A549 (cell line): ENCODE measurements at regions not wholly inside any gene's neighbourhood (a gene's known extent, or its start where the extent isn't known, plus 50 kb on each side); places are given as distances from the start of the nearest gene placed in this dataset.

Source experiments
- ATAC-seq, 2 experiments: fragments of 200-7000 bp in 1 of 2; fragments of >200 bp in 1 of 2; cut with Nextera tagmentation in 1 of 2; cut with Tn5 transposase in 1 of 2; 3 replicates each; pipeline versions ENCODE4 v1.8.0 to v1.9.1; 2018 to 2020; ENCODE audit warnings: mild to moderate bottlenecking in 1 of 2, moderate library complexity in 1 of 2
- CTCF ChIA-PET: fragments of 300-600 bp; sonication (Branson Sonifier 250); formaldehyde crosslinking; extraction: SDS; loops from one replicate; lab custom pipeline; 2021; ENCODE audit warnings: antibody characterized with exemption, inconsistent platforms; lab: Yijun Ruan, JAX
- POLR2A ChIA-PET: fragments of 350-600 bp; formaldehyde crosslinking; extraction: SDS; loops from one replicate; lab custom pipeline; 2021; ENCODE audit warnings: antibody characterized with exemption, inconsistent platforms; lab: Yijun Ruan, JAX
- DNase-seq, 2 experiments: peaks; one replicate each; pipeline versions ENCODE4 v3.0.0 to v3.0.0-alpha.2; 2011 to 2016; ENCODE audit warnings: low read depth in 1 of 2, low spot score in 1 of 2
- FAIRE-seq: peaks from 2 replicates; lab custom pipeline; 2011; peaks lifted over from hg19 to GRCh38; lab: Jason Lieb, UNC
- H3K27ac ChIP-seq, 2 experiments: fragments of >200 bp; sonication (Bioruptor Twin); formaldehyde crosslinking; 3 replicates each; pipeline ENCODE4 v1.5.1; 2016 to 2017
- H3K4me1 ChIP-seq: fragments of >200 bp; sonication (Bioruptor Twin); formaldehyde crosslinking; 3 replicates; pipeline ENCODE4 v1.6.1; 2016
- H3K4me2 ChIP-seq: fragments of >200 bp; sonication (Bioruptor Twin); formaldehyde crosslinking; 3 replicates; pipeline ENCODE4 v1.6.1; 2016
- H3K4me3 ChIP-seq: fragments of >200 bp; sonication (Bioruptor Twin); formaldehyde crosslinking; 3 replicates; pipeline ENCODE4 v1.5.1; 2016
- H3K9me3 ChIP-seq: fragments of >200 bp; sonication (Bioruptor Twin); formaldehyde crosslinking; 3 replicates; pipeline ENCODE4 v1.6.1; 2016
- CBX2 ChIP-seq: fragments of 200-600 bp; sonication (generic); IDR thresholded peaks from 2 replicates; pipeline ENCODE4 v1.6.1; 2016; ENCODE audit warnings: low read depth, mild to moderate bottlenecking, borderline replicate concordance
- CBX8 ChIP-seq: fragments of 200-600 bp; sonication (generic); IDR thresholded peaks from 2 replicates; pipeline ENCODE4 v1.6.1; 2016
- CHD2 ChIP-seq: fragments of 150-350 bp; IDR thresholded peaks from 2 replicates; pipeline ENCODE4 v1.6.1; 2014; ENCODE audit warnings: low read length; ENCODE audit not compliant: partially characterized antibody
- GATA3 ChIP-seq: IDR thresholded peaks from 2 replicates; pipeline ENCODE4 v1.6.1; 2012; ENCODE audit warnings: borderline replicate concordance
- NR3C1 ChIP-seq: fragments of >200 bp; sonication (Bioruptor Twin); formaldehyde crosslinking; IDR thresholded peaks from 3 replicates; pipeline ENCODE4 v1.6.1; 2017
- RAD21 ChIP-seq, 2 experiments: fragments of >200 bp in 1 of 2; sonication (Bioruptor Twin) in 1 of 2; formaldehyde crosslinking in 1 of 2; IDR thresholded peaks in 1 of 2; conservative IDR thresholded peaks in 1 of 2; 2 replicates in 1 of 2; 3 replicates in 1 of 2; pipeline ENCODE4 v1.6.1; 2012 to 2018; ENCODE audit warnings: inconsistent platforms in 1 of 2
- RARB ChIP-seq: fragments of 250-450 bp; sonication (Bioruptor Pico); IDR thresholded peaks from 2 replicates; pipeline ENCODE4 v1.8.0; 2021; ENCODE audit warnings: mild to moderate bottlenecking, moderate library complexity
- SMC3 ChIP-seq: fragments of >200 bp; sonication (Bioruptor Twin); formaldehyde crosslinking; IDR thresholded peaks from 3 replicates; pipeline ENCODE4 v1.6.1; 2018; ENCODE audit warnings: inconsistent platforms
- ZC3H11A ChIP-seq: fragments of 450-650 bp; IDR thresholded peaks from 2 replicates; pipeline ENCODE4 v1.6.1; 2014; ENCODE audit warnings: antibody characterized with exemption, mild to moderate bottlenecking
- ZSCAN20 ChIP-seq: fragments of 250-450 bp; sonication (Bioruptor Pico); IDR thresholded peaks from 2 replicates; pipeline ENCODE4 v1.8.0; 2022; ENCODE audit warnings: mild to moderate bottlenecking, moderate library complexity
- WGBS: methylation state at CpG from one replicate; pipeline ENCODE4 v1.1.6; 2017; ENCODE audit errors: missing lambda C conversion rate; 5-methylcytosine and 5-hydroxymethylcytosine counted together
- TF ChIP-seq, protein P1 (sequence below): fragments of 200-600 bp; sonication (generic); IDR thresholded peaks from 2 replicates; pipeline ENCODE4 v1.6.1; 2016; ENCODE audit warnings: antibody characterized with exemption, mild to moderate bottlenecking, moderate library complexity
- TF ChIP-seq, protein P2 (sequence below): IDR thresholded peaks from 2 replicates; pipeline ENCODE4 v1.6.1; 2012
- TF ChIP-seq, protein P3 (sequence below): fragments of >200 bp; sonication (Bioruptor Twin); formaldehyde crosslinking; IDR thresholded peaks from 2 replicates; pipeline ENCODE4 v1.6.1; 2016

DNA sequence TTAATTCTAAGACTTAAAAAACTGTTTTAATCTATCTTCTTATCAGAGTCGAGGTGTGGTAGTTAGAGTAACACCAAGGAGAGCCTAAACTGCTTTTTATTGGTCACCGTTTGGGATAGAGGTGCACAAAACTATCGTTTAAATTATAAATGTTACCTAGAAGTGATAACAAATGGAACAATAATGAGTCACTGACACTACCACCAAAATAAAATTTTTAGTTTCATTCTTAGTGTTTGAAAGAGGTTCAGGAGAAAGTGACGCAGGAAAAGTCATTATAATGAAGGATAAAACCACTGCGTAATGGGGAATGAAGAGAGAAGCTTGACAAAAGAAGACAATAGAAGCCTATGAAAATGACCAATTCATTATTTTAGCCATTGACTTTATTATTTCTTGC, 158.2 kb downstream of the COX18 start:
- no peak overlapping the region for H3K4me2 ChIP-seq
- H3K4me1 ChIP-seq = no peaks in the 10 kb centered on the region
- POLR2A ChIA-PET = no interaction called here
- ATAC-seq (no peak), FAIRE-seq (no peak)
- no peak overlapping the region for H3K27ac ChIP-seq
- TF ChIP-seq, protein P1, sequence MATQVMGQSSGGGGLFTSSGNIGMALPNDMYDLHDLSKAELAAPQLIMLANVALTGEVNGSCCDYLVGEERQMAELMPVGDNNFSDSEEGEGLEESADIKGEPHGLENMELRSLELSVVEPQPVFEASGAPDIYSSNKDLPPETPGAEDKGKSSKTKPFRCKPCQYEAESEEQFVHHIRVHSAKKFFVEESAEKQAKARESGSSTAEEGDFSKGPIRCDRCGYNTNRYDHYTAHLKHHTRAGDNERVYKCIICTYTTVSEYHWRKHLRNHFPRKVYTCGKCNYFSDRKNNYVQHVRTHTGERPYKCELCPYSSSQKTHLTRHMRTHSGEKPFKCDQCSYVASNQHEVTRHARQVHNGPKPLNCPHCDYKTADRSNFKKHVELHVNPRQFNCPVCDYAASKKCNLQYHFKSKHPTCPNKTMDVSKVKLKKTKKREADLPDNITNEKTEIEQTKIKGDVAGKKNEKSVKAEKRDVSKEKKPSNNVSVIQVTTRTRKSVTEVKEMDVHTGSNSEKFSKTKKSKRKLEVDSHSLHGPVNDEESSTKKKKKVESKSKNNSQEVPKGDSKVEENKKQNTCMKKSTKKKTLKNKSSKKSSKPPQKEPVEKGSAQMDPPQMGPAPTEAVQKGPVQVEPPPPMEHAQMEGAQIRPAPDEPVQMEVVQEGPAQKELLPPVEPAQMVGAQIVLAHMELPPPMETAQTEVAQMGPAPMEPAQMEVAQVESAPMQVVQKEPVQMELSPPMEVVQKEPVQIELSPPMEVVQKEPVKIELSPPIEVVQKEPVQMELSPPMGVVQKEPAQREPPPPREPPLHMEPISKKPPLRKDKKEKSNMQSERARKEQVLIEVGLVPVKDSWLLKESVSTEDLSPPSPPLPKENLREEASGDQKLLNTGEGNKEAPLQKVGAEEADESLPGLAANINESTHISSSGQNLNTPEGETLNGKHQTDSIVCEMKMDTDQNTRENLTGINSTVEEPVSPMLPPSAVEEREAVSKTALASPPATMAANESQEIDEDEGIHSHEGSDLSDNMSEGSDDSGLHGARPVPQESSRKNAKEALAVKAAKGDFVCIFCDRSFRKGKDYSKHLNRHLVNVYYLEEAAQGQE = no peak
- TF ChIP-seq CHD2 (no peak), RARB (CRISPR knock-in tag) (no peak), NR3C1 (no peak)
- TF ChIP-seq, all 56 proteins: peak for 0
- DNase-seq = no peak
- Histone ChIP-seq H3K9me3 (no peaks in the 10 kb centered on the region), H3K4me3 (no peak overlapping the region)
- 50% methylated on average over 5 of the region's 5 CpGs for WGBS
- CTCF ChIA-PET = no interaction called here

DNA sequence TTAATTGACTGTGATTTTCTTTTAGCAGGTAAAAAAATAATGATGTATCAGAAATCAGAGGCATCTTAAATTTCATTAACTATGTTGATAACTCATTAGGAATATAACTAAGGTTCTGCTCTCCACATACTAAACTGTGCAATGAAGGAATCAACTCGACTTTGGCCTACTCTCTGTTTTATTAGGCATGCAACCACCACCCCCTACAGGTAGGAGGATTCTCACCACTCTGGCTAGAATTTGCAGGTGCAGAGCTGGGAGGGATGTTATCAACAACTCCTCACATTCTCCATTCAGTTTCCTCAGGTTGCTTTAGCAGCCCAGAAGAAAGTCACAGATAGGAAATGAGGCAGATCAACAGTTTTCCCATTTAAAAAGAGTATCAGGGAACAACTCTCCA, 160.1 kb downstream of the COX18 start:
- no peak for DNase-seq
- ATAC-seq = no peak
- FAIRE-seq = no peak

DNA sequence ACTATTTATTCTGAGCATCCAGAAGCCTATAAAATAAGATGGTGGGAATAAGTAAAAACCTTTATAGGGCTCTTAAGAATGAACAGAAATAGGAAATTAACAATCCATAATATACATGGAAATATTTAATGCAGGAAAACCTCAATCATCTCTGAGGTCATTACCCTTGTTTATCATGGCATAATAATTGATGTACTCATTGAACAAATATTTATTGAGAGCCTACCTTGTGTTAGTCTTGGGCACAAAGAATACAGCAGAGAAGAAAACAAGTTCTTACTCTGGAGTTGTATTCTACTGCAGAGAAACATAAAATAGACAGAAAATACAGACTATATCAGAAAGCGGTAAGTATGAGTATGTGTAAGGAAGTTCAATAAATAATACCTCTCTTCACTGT, 167.2 kb downstream of the COX18 start:
- POLR2A ChIA-PET = no interaction called here
- no peaks in the 10 kb centered on the region for H3K4me1 ChIP-seq
- 92% methylated on average over 1 of the region's 1 CpG for WGBS
- H3K4me3 ChIP-seq = no peak overlapping the region
- no peak for DNase-seq
- no peaks in the 10 kb centered on the region for H3K9me3 ChIP-seq
- no peak overlapping the region for H3K4me2 ChIP-seq
- TF ChIP-seq GATA3 (no peak), CHD2 (no peak), ZSCAN20 (no peak), CBX2 (no peak), NR3C1 (no peak), ZC3H11A (no peak), SMC3 (no peak), CBX8 (no peak)
- TF ChIP-seq, protein P2, sequence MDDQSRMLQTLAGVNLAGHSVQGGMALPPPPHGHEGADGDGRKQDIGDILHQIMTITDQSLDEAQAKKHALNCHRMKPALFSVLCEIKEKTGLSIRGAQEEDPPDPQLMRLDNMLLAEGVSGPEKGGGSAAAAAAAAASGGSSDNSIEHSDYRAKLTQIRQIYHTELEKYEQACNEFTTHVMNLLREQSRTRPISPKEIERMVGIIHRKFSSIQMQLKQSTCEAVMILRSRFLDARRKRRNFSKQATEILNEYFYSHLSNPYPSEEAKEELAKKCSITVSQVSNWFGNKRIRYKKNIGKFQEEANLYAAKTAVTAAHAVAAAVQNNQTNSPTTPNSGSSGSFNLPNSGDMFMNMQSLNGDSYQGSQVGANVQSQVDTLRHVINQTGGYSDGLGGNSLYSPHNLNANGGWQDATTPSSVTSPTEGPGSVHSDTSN = no peak
- TF ChIP-seq, protein P3, sequence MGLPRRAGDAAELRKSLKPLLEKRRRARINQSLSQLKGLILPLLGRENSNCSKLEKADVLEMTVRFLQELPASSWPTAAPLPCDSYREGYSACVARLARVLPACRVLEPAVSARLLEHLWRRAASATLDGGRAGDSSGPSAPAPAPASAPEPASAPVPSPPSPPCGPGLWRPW = no peak
- TF ChIP-seq, protein P1 = no peak
- TF ChIP-seq, all 56 proteins: peak for 0
- CTCF ChIA-PET = no interaction called here
- no peak overlapping the region for H3K27ac ChIP-seq
- ATAC-seq = no peak
- no peak for FAIRE-seq

More for the DNA sequence above, 160.1 kb downstream of the COX18 start:
- H3K4me1 ChIP-seq = no peaks in the 10 kb centered on the region
- no peak overlapping the region for H3K4me3 ChIP-seq
- H3K9me3 ChIP-seq = no peaks in the 10 kb centered on the region
- CTCF ChIA-PET = no interaction called here
- H3K27ac ChIP-seq = no peak overlapping the region
- POLR2A ChIA-PET = no interaction called here
- H3K4me2 ChIP-seq = no peak overlapping the region
- 0% methylated on average over 1 of the region's 1 CpG for WGBS
- TF ChIP-seq NR3C1 = no peak
- TF ChIP-seq RAD21 (conservative IDR thresholded peaks at IDR 0.05 in 1 of 2, IDR thresholded peaks at IDR 0.05 in 1 of 2) = 0 out of 5 replicates have a peak, but pooled peaks of 1 of the 2 experiments have one; percentile 24
